Fibroblast of lung (primary cell): ENCODE measurements at regions not wholly inside any gene's neighbourhood (a gene's known extent, or its start where the extent isn't known, plus 50 kb on each side); places are given as distances from the start of the nearest gene placed in this dataset.

Source experiments
- DNase-seq, 2 donors: peaks; one replicate each; pipeline versions ENCODE4 v3.0.0 to v3.0.0-alpha.2; 2010; ENCODE audit warnings: low read depth in 2 of 2
- H2AFZ ChIP-seq: 2 replicates; pipeline ENCODE4 v1.5.1; 2012; ENCODE audit warnings: low read length, control low read depth, inconsistent platforms
- H3K27ac ChIP-seq: 2 replicates; pipeline ENCODE4 v1.5.1; 2011; ENCODE audit warnings: low read length, control low read depth; ENCODE audit not compliant: insufficient read depth
- H3K27me3 ChIP-seq: 2 replicates; pipeline ENCODE4 v1.5.1; 2011; ENCODE audit warnings: mild to moderate bottlenecking, low read length; ENCODE audit not compliant: control insufficient read depth, insufficient read depth
- H3K36me3 ChIP-seq: 2 replicates; pipeline ENCODE4 v1.5.1; 2011; ENCODE audit warnings: low read length; ENCODE audit not compliant: control insufficient read depth, insufficient read depth
- H3K4me1 ChIP-seq: 2 replicates; pipeline ENCODE4 v1.5.1; 2011; ENCODE audit warnings: low read length; ENCODE audit not compliant: control insufficient read depth, insufficient read depth; ENCODE audit errors: extremely low read depth
- H3K4me2 ChIP-seq: 2 replicates; pipeline ENCODE4 v1.5.1; 2011; ENCODE audit warnings: low read length, control low read depth; ENCODE audit not compliant: insufficient read depth; ENCODE audit errors: extremely low read depth
- H3K4me3 ChIP-seq, 4 experiments: fragments of 200-600 bp in 1 of 4; sonication (generic) in 1 of 4; replicated peaks in 1 of 4; 2 replicates each; pipeline ENCODE4 v1.5.1; 2011 to 2016; ENCODE audit warnings: low read length in 4 of 4, low read depth in 3 of 4, mild to moderate bottlenecking in 3 of 4, control low read depth in 2 of 4, inconsistent platforms in 1 of 4, mixed read lengths in 1 of 4; ENCODE audit not compliant: insufficient read depth in 1 of 4; ENCODE audit errors: control extremely low read depth in 1 of 4
- H3K79me2 ChIP-seq: 2 replicates; pipeline ENCODE4 v1.5.1; 2012; ENCODE audit warnings: mild to moderate bottlenecking, low read length, inconsistent platforms; ENCODE audit not compliant: control insufficient read depth, insufficient read depth
- H3K9ac ChIP-seq: 2 replicates; pipeline ENCODE4 v1.5.1; 2011; ENCODE audit warnings: mild to moderate bottlenecking, low read length, control low read depth; ENCODE audit not compliant: insufficient read depth
- H3K9me3 ChIP-seq: 2 replicates; pipeline ENCODE4 v1.5.1; 2012; ENCODE audit warnings: low read depth, low read length; ENCODE audit not compliant: control insufficient read depth, insufficient read depth
- H4K20me1 ChIP-seq: 2 replicates; pipeline ENCODE4 v1.5.1; 2011; ENCODE audit warnings: low read length; ENCODE audit not compliant: control insufficient read depth, insufficient read depth; ENCODE audit errors: extremely low read depth
- CTCF ChIP-seq, 2 donors: IDR thresholded peaks in 1 of 2; conservative IDR thresholded peaks in 1 of 2; 1 replicate in 1 of 2; 2 replicates in 1 of 2; pipeline ENCODE4 v1.5.1; 2011 to 2012; ENCODE audit warnings: low read length in 2 of 2, control low read depth in 1 of 2, inconsistent platforms in 1 of 2, low read depth in 1 of 2, mild to moderate bottlenecking in 1 of 2
- EZH2 ChIP-seq: IDR thresholded peaks from 2 replicates; pipeline ENCODE4 v1.5.1; 2012; ENCODE audit warnings: low read length, control low read depth, mild to moderate bottlenecking; ENCODE audit errors: missing control alignments

- DNase-seq: peak; percentile 58 to 70
- Histone ChIP-seq H3K36me3 (no peaks in the 10 kb centered on the region), H3K79me2 (no peaks in the 10 kb centered on the region), H3K27me3 (no peaks in the 10 kb centered on the region), H2AFZ (no peak overlapping the region), H3K4me2 (no peak overlapping the region), H4K20me1 (no peaks in the 10 kb centered on the region), H3K27ac (peak overlapping the region; percentile 15), H3K4me1 (peaks cover 9% of the 10 kb centered on the region), H3K9ac (no peak overlapping the region), H3K9me3 (no peaks in the 10 kb centered on the region), H3K4me3 (no peak overlapping the region)
- TF ChIP-seq CTCF (conservative IDR thresholded peaks at IDR 0.05 in 1 of 2, IDR thresholded peaks at IDR 0.05 in 1 of 2; ENCODE audit: low read depth in 1 of 2, low read length in 2 of 2) (no peak), EZH2 (no peak)
Measured at GRCh38 chr7:41006306-41006995, 696.4 kb downstream of the INHBA start.

- Histone ChIP-seq H4K20me1 (no peaks in the 10 kb centered on the region), H3K4me2 (no peak overlapping the region), H3K79me2 (no peaks in the 10 kb centered on the region), H3K4me1 (peaks cover 9% of the 10 kb centered on the region), H3K27me3 (no peaks in the 10 kb centered on the region), H3K9me3 (no peaks in the 10 kb centered on the region), H3K27ac (peak overlapping the region; percentile 44), H2AFZ (no peak overlapping the region), H3K36me3 (no peaks in the 10 kb centered on the region), H3K9ac (no peak overlapping the region), H3K4me3 (no peak overlapping the region)
- TF ChIP-seq CTCF (conservative IDR thresholded peaks at IDR 0.05 in 1 of 2, IDR thresholded peaks at IDR 0.05 in 1 of 2; ENCODE audit: low read depth in 1 of 2, low read length in 2 of 2) (no peak), EZH2 (no peak)
- peak; percentile 92 to 95 for DNase-seq
Measured at GRCh38 chr7:41005374-41005901, 697.5 kb downstream of the INHBA start.

GRCh38 chr7:41003977-41004376 is 698.9 kb downstream of the INHBA start:
- H3K4me2 ChIP-seq: no peak overlapping the region
- TF ChIP-seq CTCF (conservative IDR thresholded peaks at IDR 0.05 in 1 of 2, IDR thresholded peaks at IDR 0.05 in 1 of 2; ENCODE audit: low read depth in 1 of 2, low read length in 2 of 2): no peak
- no peak for TF ChIP-seq EZH2
- no peaks in the 10 kb centered on the region for H3K27me3 ChIP-seq
- H3K4me1 ChIP-seq: peaks cover 9% of the 10 kb centered on the region
- no peaks in the 10 kb centered on the region for H3K36me3 ChIP-seq
- no peak for DNase-seq
- H2AFZ ChIP-seq: no peak overlapping the region
- H3K4me3 ChIP-seq: no peak overlapping the region
- no peak overlapping the region for H3K9ac ChIP-seq
- H4K20me1 ChIP-seq: no peaks in the 10 kb centered on the region
- no peaks in the 10 kb centered on the region for H3K79me2 ChIP-seq
- no peaks in the 10 kb centered on the region for H3K9me3 ChIP-seq
- H3K27ac ChIP-seq: no peak overlapping the region
